Vagina (tissue), 2 donors: ENCODE measurements at regions not wholly inside any gene's neighbourhood (a gene's known extent, or its start where the extent isn't known, plus 50 kb on each side); places are given as distances from the start of the nearest gene placed in this dataset.

Experiments
- DNase-seq, 2 donors: peaks; one replicate each; pipeline ENCODE4 v3.0.0-alpha.2; 2017; ENCODE audit errors: extremely low spot score in 2 of 2
- H3K27ac ChIP-seq: fragments of 200-600 bp; sonication (generic); one replicate; pipeline ENCODE4 v1.5.1; 2019
- H3K27me3 ChIP-seq: fragments of 200-600 bp; sonication (generic); one replicate; pipeline ENCODE4 v1.5.1; 2019
- H3K36me3 ChIP-seq, 2 donors: fragments of 200-600 bp; sonication (generic); one replicate each; pipeline ENCODE4 v1.5.1; 2017 to 2019
- H3K4me1 ChIP-seq: fragments of 200-600 bp; sonication (generic); one replicate; pipeline ENCODE4 v1.5.1; 2019
- H3K4me3 ChIP-seq, 2 donors: fragments of 200-600 bp; sonication (generic); 1 replicate in 1 of 2; 2 replicates in 1 of 2; pipeline ENCODE4 v1.5.1; 2016 to 2019
- H3K9me3 ChIP-seq: fragments of 200-600 bp; sonication (generic); one replicate; pipeline ENCODE4 v1.5.1; 2019
- CTCF ChIP-seq, 3 experiments: fragments of 450-650 bp in 2 of 3; fragments of 200-600 bp in 1 of 3; sonication (generic) in 1 of 3; IDR thresholded peaks; one replicate each; pipeline ENCODE4 v1.5.1; 2017 to 2019; ENCODE audit warnings: antibody characterized with exemption in 3 of 3, mild to moderate bottlenecking in 2 of 3, moderate library complexity in 2 of 3
- POLR2A ChIP-seq, 2 donors: fragments of 450-650 bp; IDR thresholded peaks; one replicate each; pipeline ENCODE4 v1.6.1; 2017; ENCODE audit warnings: antibody characterized with exemption in 2 of 2, mild to moderate bottlenecking in 2 of 2, moderate library complexity in 2 of 2
- POLR2AphosphoS5 ChIP-seq, 2 donors: sonication (generic); formaldehyde crosslinking; IDR thresholded peaks; one replicate each; pipeline ENCODE4 v1.9.0; 2017; ENCODE audit warnings: antibody characterized with exemption in 2 of 2, mild to moderate bottlenecking in 2 of 2, low read depth in 1 of 2; ENCODE audit not compliant: insufficient read depth in 1 of 2
- intact Hi-C: fragments of 100-400 bp; cut with DNase I; formaldehyde crosslinking; loops from one replicate; pipeline ENCODE4 v1.15.1; 2023

GRCh38 chr12:28618772-28619171 lies 428.5 kb downstream of the CCDC91 start:
- TF ChIP-seq POLR2A (IDR thresholded peaks at IDR 0.05): no peak
- no peaks in the 10 kb centered on the region for H3K36me3 ChIP-seq
- no peaks in the 10 kb centered on the region for H3K27me3 ChIP-seq

GRCh38 chr12:28620281-28620680 lies 430.0 kb downstream of the CCDC91 start:
- DNase-seq: no peak
- no peak overlapping the region for H3K27ac ChIP-seq
- no peaks in the 10 kb centered on the region for H3K9me3 ChIP-seq
- H3K4me3 ChIP-seq: no peak overlapping the region
- H3K36me3 ChIP-seq: no peaks in the 10 kb centered on the region
- H3K27me3 ChIP-seq: no peaks in the 10 kb centered on the region
- TF ChIP-seq POLR2AphosphoS5 (IDR thresholded peaks at IDR 0.05; ENCODE audit: insufficient read depth in 1 of 2, low read depth in 1 of 2): no peak
- TF ChIP-seq CTCF (IDR thresholded peaks at IDR 0.05): no peak
- no peak for TF ChIP-seq POLR2A (IDR thresholded peaks at IDR 0.05)
- no peaks in the 10 kb centered on the region for H3K4me1 ChIP-seq
- intact Hi-C loops: no loop called here

More at GRCh38 chr12:28618772-28619171, 428.5 kb downstream of the CCDC91 start:
- no peak overlapping the region for H3K4me3 ChIP-seq
- H3K27ac ChIP-seq: no peak overlapping the region
- H3K9me3 ChIP-seq: no peaks in the 10 kb centered on the region
- no peaks in the 10 kb centered on the region for H3K4me1 ChIP-seq
- no peak for DNase-seq
- intact Hi-C loops: no loop called here

GRCh38 chr12:28622406-28622805 lies 432.1 kb downstream of the CCDC91 start:
- H3K36me3 ChIP-seq: no peaks in the 10 kb centered on the region
- H3K4me1 ChIP-seq: no peaks in the 10 kb centered on the region
- H3K9me3 ChIP-seq: no peaks in the 10 kb centered on the region
- TF ChIP-seq POLR2A (IDR thresholded peaks at IDR 0.05) (no peak), CTCF (IDR thresholded peaks at IDR 0.05) (no peak), POLR2AphosphoS5 (IDR thresholded peaks at IDR 0.05; ENCODE audit: insufficient read depth in 1 of 2, low read depth in 1 of 2) (no peak)
- no peaks in the 10 kb centered on the region for H3K27me3 ChIP-seq
- no peak overlapping the region for H3K4me3 ChIP-seq
- no peak overlapping the region for H3K27ac ChIP-seq
- no peak for DNase-seq
- intact Hi-C loops: no loop called here

- Histone ChIP-seq H3K36me3 (no peaks in the 10 kb centered on the region), H3K4me3 (no peak overlapping the region), H3K4me1 (no peaks in the 10 kb centered on the region), H3K27ac (no peak overlapping the region), H3K9me3 (no peaks in the 10 kb centered on the region), H3K27me3 (no peaks in the 10 kb centered on the region)
- DNase-seq: no peak
- intact Hi-C loops: no loop called here
- TF ChIP-seq POLR2AphosphoS5 (IDR thresholded peaks at IDR 0.05; ENCODE audit: insufficient read depth in 1 of 2, low read depth in 1 of 2) (no peak), POLR2A (IDR thresholded peaks at IDR 0.05) (no peak), CTCF (IDR thresholded peaks at IDR 0.05) (no peak)
Observed at GRCh38 chr12:28626504-28626903, 436.2 kb downstream of the CCDC91 start.

- H3K27me3 ChIP-seq: no peaks in the 10 kb centered on the region
- H3K9me3 ChIP-seq: no peaks in the 10 kb centered on the region
- no peak for DNase-seq
- H3K36me3 ChIP-seq: no peaks in the 10 kb centered on the region
- intact Hi-C loops: no loop called here
- TF ChIP-seq POLR2AphosphoS5 (IDR thresholded peaks at IDR 0.05; ENCODE audit: insufficient read depth in 1 of 2, low read depth in 1 of 2) (no peak), POLR2A (IDR thresholded peaks at IDR 0.05) (no peak), CTCF (IDR thresholded peaks at IDR 0.05) (no peak)
- H3K27ac ChIP-seq: no peak overlapping the region
- H3K4me3 ChIP-seq: no peak overlapping the region
- no peaks in the 10 kb centered on the region for H3K4me1 ChIP-seq
Observed at GRCh38 chr12:28629691-28630090, 439.4 kb downstream of the CCDC91 start.

GRCh38 chr12:28631831-28632230 lies 441.6 kb downstream of the CCDC91 start:
- H3K36me3 ChIP-seq: no peaks in the 10 kb centered on the region
- no peaks in the 10 kb centered on the region for H3K4me1 ChIP-seq
- no peaks in the 10 kb centered on the region for H3K9me3 ChIP-seq
- no peak overlapping the region for H3K4me3 ChIP-seq
- no peak for DNase-seq
- no peak overlapping the region for H3K27ac ChIP-seq
- H3K27me3 ChIP-seq: no peaks in the 10 kb centered on the region
- TF ChIP-seq CTCF (IDR thresholded peaks at IDR 0.05) (no peak), POLR2AphosphoS5 (IDR thresholded peaks at IDR 0.05; ENCODE audit: insufficient read depth in 1 of 2, low read depth in 1 of 2) (no peak), POLR2A (IDR thresholded peaks at IDR 0.05) (no peak)
- intact Hi-C loops: no loop called here
